ENCODE measurements at regions not wholly inside any gene's neighbourhood (a gene's known extent, or its start where the extent isn't known, plus 50 kb on each side); places are given as distances from the start of the nearest gene placed in this dataset.

DNA sequence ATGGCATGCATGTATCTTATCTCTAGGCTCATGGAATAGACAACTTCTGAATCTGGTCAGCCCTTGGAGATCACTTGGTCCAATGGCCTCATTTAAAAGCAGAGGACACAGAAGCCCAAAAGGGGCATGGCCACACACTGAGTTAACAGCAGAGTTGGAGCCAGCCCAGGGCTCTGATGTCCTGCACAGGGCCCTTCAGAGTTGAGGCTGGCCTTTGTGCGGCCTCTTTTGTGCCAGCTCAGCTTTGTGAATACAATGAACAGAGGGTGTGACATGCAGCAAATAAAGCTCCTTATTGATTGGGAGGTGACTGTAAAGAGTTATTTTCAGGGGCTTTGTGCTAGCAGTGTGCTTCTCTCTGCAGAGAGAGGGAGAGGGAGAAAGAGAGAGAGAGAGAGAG lies 150.1 kb upstream of the STK32A start:
- TF ChIP-seq POLR2A (IDR thresholded peaks at IDR 0.05; ENCODE audit: low read length), result no peak
- TF ChIP-seq, protein P1, sequence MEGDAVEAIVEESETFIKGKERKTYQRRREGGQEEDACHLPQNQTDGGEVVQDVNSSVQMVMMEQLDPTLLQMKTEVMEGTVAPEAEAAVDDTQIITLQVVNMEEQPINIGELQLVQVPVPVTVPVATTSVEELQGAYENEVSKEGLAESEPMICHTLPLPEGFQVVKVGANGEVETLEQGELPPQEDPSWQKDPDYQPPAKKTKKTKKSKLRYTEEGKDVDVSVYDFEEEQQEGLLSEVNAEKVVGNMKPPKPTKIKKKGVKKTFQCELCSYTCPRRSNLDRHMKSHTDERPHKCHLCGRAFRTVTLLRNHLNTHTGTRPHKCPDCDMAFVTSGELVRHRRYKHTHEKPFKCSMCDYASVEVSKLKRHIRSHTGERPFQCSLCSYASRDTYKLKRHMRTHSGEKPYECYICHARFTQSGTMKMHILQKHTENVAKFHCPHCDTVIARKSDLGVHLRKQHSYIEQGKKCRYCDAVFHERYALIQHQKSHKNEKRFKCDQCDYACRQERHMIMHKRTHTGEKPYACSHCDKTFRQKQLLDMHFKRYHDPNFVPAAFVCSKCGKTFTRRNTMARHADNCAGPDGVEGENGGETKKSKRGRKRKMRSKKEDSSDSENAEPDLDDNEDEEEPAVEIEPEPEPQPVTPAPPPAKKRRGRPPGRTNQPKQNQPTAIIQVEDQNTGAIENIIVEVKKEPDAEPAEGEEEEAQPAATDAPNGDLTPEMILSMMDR (IDR thresholded peaks at IDR 0.05), result no peak
- TF ChIP-seq CEBPB (IDR thresholded peaks at IDR 0.05), result no peak
- TF ChIP-seq BHLHE40 (IDR thresholded peaks at IDR 0.05; ENCODE audit: low read depth, low read length), result no peak
